DOHH2 (cell line): ENCODE measurements at regions not wholly inside any gene's neighbourhood (a gene's known extent, or its start where the extent isn't known, plus 50 kb on each side); places are given as distances from the start of the nearest gene placed in this dataset.

Experiments
- H3F3A ChIP-seq: fragments of 200-600 bp; sonication (generic), shearing (Covaris generic); 2 replicates; pipeline ENCODE4 v1.6.0; 2016; ENCODE audit warnings: antibody characterized with exemption, mild to moderate bottlenecking; ENCODE audit not compliant: control insufficient read depth, insufficient read depth
- H3K27ac ChIP-seq: fragments of 200-600 bp; sonication (generic); 2 replicates; pipeline ENCODE4 v1.5.1; 2014; ENCODE audit warnings: low read depth, mild to moderate bottlenecking, low read length, moderate library complexity
- H3K27me3 ChIP-seq: fragments of 200-600 bp; sonication (generic); 2 replicates; pipeline ENCODE4 v1.6.1; 2014; ENCODE audit warnings: mild to moderate bottlenecking, low read length, mixed read lengths; ENCODE audit not compliant: control insufficient read depth
- H3K36me3 ChIP-seq: fragments of 200-600 bp; sonication (generic); 2 replicates; pipeline ENCODE4 v1.6.1; 2014; ENCODE audit warnings: mild to moderate bottlenecking, low read length, moderate library complexity, mixed read lengths; ENCODE audit not compliant: control insufficient read depth
- H3K4me1 ChIP-seq: fragments of 200-600 bp; sonication (generic); 2 replicates; pipeline ENCODE4 v1.6.1; 2014; ENCODE audit warnings: mild to moderate bottlenecking, low read length, mixed read lengths; ENCODE audit not compliant: control insufficient read depth
- H3K4me2 ChIP-seq: fragments of 200-600 bp; sonication (generic); 2 replicates; pipeline ENCODE4 v1.6.0; 2014; ENCODE audit warnings: mild to moderate bottlenecking, low read length, moderate library complexity
- H3K4me3 ChIP-seq: fragments of 200-600 bp; sonication (generic); 2 replicates; pipeline ENCODE4 v1.5.1; 2014; ENCODE audit warnings: mild to moderate bottlenecking, low read length, mixed read lengths
- H3K79me2 ChIP-seq: fragments of 200-600 bp; sonication (generic); 2 replicates; pipeline ENCODE4 v1.6.1; 2014; ENCODE audit warnings: mild to moderate bottlenecking, low read length, mixed read lengths; ENCODE audit not compliant: control insufficient read depth
- H3K9me2 ChIP-seq: fragments of 200-600 bp; sonication (generic); replicated peaks from 2 replicates; pipeline ENCODE4 v1.6.1; 2014; ENCODE audit warnings: mild to moderate bottlenecking, low read length, mixed read lengths; ENCODE audit not compliant: control insufficient read depth
- H3K9me3 ChIP-seq: fragments of 200-600 bp; sonication (generic); 2 replicates; pipeline ENCODE4 v1.6.1; 2014; ENCODE audit warnings: antibody characterized with exemption, low read length, mixed read lengths; ENCODE audit not compliant: control insufficient read depth, insufficient read depth
- H4K20me1 ChIP-seq: fragments of 200-600 bp; sonication (generic); 2 replicates; pipeline ENCODE4 v1.6.0; 2014; ENCODE audit warnings: low read depth, mild to moderate bottlenecking, antibody characterized with exemption, low read length, moderate library complexity; ENCODE audit not compliant: control insufficient read depth, insufficient read depth
- CTCF ChIP-seq: fragments of 200-600 bp; sonication (generic); IDR thresholded peaks from one replicate; pipeline ENCODE4 v1.5.1; 2014; ENCODE audit warnings: antibody characterized with exemption, mild to moderate bottlenecking, low read depth, low read length; ENCODE audit not compliant: poor library complexity, severe bottlenecking
- EZH2phosphoT487 ChIP-seq: fragments of 200-600 bp; sonication (generic); IDR thresholded peaks from 2 replicates; pipeline ENCODE4 v1.6.1; 2017; ENCODE audit warnings: borderline replicate concordance, mild to moderate bottlenecking, antibody characterized with exemption, low read length, moderate library complexity, mixed read lengths

- TF ChIP-seq CTCF (no peak), EZH2phosphoT487 (no peak)
- H3K4me2 ChIP-seq: no peak overlapping the region
- H3K9me2 ChIP-seq: no peaks in the 10 kb centered on the region
- no peaks in the 10 kb centered on the region for H4K20me1 ChIP-seq
- no peaks in the 10 kb centered on the region for H3K4me1 ChIP-seq
- no peaks in the 10 kb centered on the region for H3K9me3 ChIP-seq
- H3K79me2 ChIP-seq: no peaks in the 10 kb centered on the region
- no peaks in the 10 kb centered on the region for H3K27me3 ChIP-seq
- H3K36me3 ChIP-seq: no peaks in the 10 kb centered on the region
- no peaks in the 10 kb centered on the region for H3F3A ChIP-seq
- no peak overlapping the region for H3K4me3 ChIP-seq
- no peak overlapping the region for H3K27ac ChIP-seq
Observed at GRCh38 chr7:10212649-10213048, 761.0 kb upstream of the PHF14 start.

GRCh38 chr7:10216462-10216861, 757.2 kb upstream of the PHF14 start:
- no peaks in the 10 kb centered on the region for H3K36me3 ChIP-seq
- H3K27ac ChIP-seq: no peak overlapping the region
- H3K4me2 ChIP-seq: no peak overlapping the region
- H3K4me1 ChIP-seq: no peaks in the 10 kb centered on the region
- no peaks in the 10 kb centered on the region for H3K9me2 ChIP-seq
- H3F3A ChIP-seq: no peaks in the 10 kb centered on the region
- no peaks in the 10 kb centered on the region for H3K79me2 ChIP-seq
- no peaks in the 10 kb centered on the region for H3K27me3 ChIP-seq
- no peak for TF ChIP-seq EZH2phosphoT487
- no peak for TF ChIP-seq CTCF
- H4K20me1 ChIP-seq: no peaks in the 10 kb centered on the region
- no peaks in the 10 kb centered on the region for H3K9me3 ChIP-seq
- H3K4me3 ChIP-seq: no peak overlapping the region

GRCh38 chr7:10221084-10221483, 752.6 kb upstream of the PHF14 start:
- Histone ChIP-seq H3K4me1 (no peaks in the 10 kb centered on the region), H4K20me1 (no peaks in the 10 kb centered on the region), H3F3A (no peaks in the 10 kb centered on the region), H3K36me3 (no peaks in the 10 kb centered on the region), H3K9me3 (no peaks in the 10 kb centered on the region), H3K4me3 (no peak overlapping the region), H3K79me2 (no peaks in the 10 kb centered on the region), H3K9me2 (no peaks in the 10 kb centered on the region), H3K4me2 (no peak overlapping the region), H3K27ac (no peak overlapping the region), H3K27me3 (no peaks in the 10 kb centered on the region)
- no peak for TF ChIP-seq EZH2phosphoT487
- no peak for TF ChIP-seq CTCF

- H3K27ac ChIP-seq: no peak overlapping the region
- H3K4me1 ChIP-seq: no peaks in the 10 kb centered on the region
- H3K4me2 ChIP-seq: no peak overlapping the region
- no peaks in the 10 kb centered on the region for H3K9me3 ChIP-seq
- no peaks in the 10 kb centered on the region for H3K79me2 ChIP-seq
- no peaks in the 10 kb centered on the region for H3K36me3 ChIP-seq
- no peaks in the 10 kb centered on the region for H3K27me3 ChIP-seq
- H3K9me2 ChIP-seq: no peaks in the 10 kb centered on the region
- TF ChIP-seq EZH2phosphoT487 (no peak), CTCF (no peak)
- no peaks in the 10 kb centered on the region for H3F3A ChIP-seq
- H4K20me1 ChIP-seq: no peaks in the 10 kb centered on the region
- no peak overlapping the region for H3K4me3 ChIP-seq
Observed at GRCh38 chr7:10222976-10223375, 750.7 kb upstream of the PHF14 start.
